ENCODE measurements at regions not wholly inside any gene's neighbourhood (a gene's known extent, or its start where the extent isn't known, plus 50 kb on each side); places are given as distances from the start of the nearest gene placed in this dataset.

- no peak for DNase-seq (ENCODE audit: low read depth, low spot score)
Observed at GRCh38 chr17:65366102-65366844, 195.2 kb downstream of the AXIN2 start.

GRCh38 chr17:65365169-65365568, 196.3 kb downstream of the AXIN2 start:
- DNase-seq (ENCODE audit: low read depth, low spot score): peak; percentile 14

DNA sequence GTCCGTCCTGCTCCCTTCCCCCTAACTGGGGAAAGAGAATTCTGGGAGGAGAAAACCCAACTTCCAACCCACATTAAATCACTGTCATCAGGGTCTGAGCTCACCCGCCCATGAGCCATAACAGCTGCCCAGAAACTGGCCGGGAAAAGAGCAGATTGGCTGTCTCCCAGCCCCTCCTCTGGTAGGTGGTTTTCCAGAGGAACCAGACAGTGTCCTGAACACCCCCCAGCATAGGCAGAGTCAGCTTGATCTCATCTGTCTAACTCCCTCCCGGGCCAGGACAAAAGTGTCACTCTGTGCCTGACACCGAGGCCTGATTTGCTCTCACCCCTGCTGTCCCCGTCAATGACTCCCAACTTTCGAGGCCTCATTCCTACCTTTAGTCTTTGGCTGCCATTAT, 197.0 kb downstream of the AXIN2 start:
- no peak for DNase-seq (ENCODE audit: low read depth, low spot score)

- DNase-seq (ENCODE audit: low read depth, low spot score): no peak
Observed at GRCh38 chr17:65362826-65363225, 198.6 kb downstream of the AXIN2 start.

GRCh38 chr17:65360961-65361552, 200.4 kb downstream of the AXIN2 start:
- no peak for DNase-seq (ENCODE audit: low read depth, low spot score)

DNA sequence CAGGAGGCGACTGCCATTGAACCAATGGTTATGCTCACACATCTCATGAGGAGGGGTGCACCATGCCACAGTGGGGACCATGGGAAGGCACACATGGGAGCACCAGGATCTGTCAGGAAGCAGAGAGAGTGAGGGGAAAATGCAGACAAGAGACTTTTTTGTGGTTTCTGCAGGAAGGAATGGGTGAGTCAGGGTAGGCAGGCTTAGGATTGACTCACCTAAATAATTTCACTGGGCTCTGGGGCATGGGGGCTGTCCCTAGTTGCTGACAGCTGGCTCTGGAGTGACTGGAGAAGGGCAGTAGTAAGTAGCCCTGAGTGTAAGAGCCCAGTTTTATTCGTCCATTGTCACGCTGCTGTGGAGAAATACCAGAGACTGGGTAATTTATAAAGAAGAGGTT, 202.4 kb downstream of the AXIN2 start:
- DNase-seq (ENCODE audit: low read depth, low spot score): peak; percentile 85

GRCh38 chr17:65356536-65356935, 204.9 kb downstream of the AXIN2 start:
- no peak for DNase-seq (ENCODE audit: low read depth, low spot score)

- DNase-seq (ENCODE audit: low read depth, low spot score): no peak
Observed at GRCh38 chr17:65355246-65355645, 206.2 kb downstream of the AXIN2 start.

GRCh38 chr17:65349916-65350315, 211.5 kb downstream of the AXIN2 start:
- no peak for DNase-seq (ENCODE audit: low read depth, low spot score)

- DNase-seq (ENCODE audit: low read depth, low spot score): peak; percentile 43
Observed at GRCh38 chr17:65346166-65346565, 209.0 kb downstream of the RGS9 start.

- DNase-seq (ENCODE audit: low read depth, low spot score): peak; percentile 56
Observed at GRCh38 chr17:65345261-65346005, 208.3 kb downstream of the RGS9 start.

DNA sequence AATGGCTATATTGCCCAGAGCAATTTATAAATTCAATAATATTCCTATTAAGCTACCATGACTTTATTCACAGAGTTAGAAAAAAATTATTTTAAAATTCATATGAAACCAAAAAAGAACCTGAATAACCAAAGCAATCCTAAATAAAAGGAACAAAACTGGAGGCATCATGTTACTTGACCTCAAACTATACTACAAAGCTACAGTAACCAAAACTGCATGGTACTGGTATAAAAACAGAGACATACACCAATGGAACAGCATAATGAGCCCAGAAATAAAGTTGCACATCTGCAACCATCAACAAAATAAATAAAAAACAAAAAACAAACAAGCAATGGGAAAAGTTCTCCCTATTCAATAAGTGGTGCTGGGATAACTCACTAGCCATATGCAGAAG, 203.2 kb downstream of the RGS9 start:
- no peak for DNase-seq (ENCODE audit: low read depth, low spot score)

DNA sequence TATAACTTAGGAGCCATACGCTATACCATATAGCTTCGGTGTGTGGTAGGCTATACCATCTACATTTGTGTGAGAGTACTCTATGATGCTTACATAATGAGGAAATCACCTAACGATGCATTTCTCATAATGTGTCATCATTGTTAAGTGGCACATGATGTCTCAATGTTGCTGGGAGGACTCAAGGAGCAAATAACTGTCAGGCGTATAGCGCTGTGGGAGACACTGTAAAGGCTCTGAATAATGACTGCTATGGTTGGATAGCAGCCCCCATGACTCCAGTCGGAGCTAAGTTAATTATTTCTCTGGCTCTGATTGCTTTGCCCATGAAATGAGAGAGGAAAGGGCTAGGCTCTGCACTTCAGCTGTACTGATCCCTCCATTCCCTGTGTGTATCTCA, 197.2 kb downstream of the RGS9 start:
- no peak for DNase-seq (ENCODE audit: low read depth, low spot score)

DNA sequence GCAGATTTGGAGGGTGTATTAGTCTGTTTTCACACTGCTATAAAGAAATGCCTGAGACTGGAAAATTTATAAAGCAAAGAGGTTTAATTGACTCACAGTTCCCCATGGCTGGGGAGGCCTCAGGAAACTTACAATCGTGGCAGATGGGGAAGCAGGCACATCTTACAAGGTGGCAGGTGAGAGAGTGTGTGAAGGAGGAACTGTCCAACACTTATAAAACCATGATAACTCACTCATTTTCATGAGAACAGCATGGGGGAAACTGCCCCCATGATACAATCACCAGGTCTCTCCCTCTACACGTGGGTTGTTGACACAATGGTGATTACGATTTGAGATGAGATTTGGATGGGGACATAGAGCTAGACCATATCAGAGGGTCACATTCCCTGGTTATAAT, 195.6 kb downstream of the RGS9 start:
- DNase-seq (ENCODE audit: low read depth, low spot score): no peak

- peak; percentile 53 for DNase-seq (ENCODE audit: low read depth, low spot score)
Observed at GRCh38 chr17:65332375-65332774, 195.2 kb downstream of the RGS9 start.

DNA sequence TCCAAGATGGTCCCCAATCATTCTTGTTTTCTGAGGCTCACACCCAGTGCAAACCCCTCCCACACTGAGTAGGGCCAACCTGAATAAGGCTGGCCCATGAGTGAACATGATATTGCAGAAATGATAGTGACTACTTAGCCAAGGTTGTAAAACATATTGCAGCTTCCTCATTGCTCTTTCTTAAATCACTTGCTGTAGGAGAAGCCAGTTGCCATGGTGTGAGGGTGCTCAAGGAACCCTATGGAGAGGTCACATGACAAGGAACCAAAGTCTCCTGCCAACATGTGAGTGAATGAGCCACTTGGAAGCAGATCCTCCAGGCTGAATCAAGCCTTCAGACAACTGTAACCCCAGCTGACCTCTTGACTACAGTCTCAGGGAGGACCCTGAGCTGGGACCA, 191.4 kb downstream of the RGS9 start:
- DNase-seq (ENCODE audit: low read depth, low spot score): no peak

GRCh38 chr17:65324611-65325342, 187.6 kb downstream of the RGS9 start:
- DNase-seq (ENCODE audit: low read depth, low spot score): no peak

DNA sequence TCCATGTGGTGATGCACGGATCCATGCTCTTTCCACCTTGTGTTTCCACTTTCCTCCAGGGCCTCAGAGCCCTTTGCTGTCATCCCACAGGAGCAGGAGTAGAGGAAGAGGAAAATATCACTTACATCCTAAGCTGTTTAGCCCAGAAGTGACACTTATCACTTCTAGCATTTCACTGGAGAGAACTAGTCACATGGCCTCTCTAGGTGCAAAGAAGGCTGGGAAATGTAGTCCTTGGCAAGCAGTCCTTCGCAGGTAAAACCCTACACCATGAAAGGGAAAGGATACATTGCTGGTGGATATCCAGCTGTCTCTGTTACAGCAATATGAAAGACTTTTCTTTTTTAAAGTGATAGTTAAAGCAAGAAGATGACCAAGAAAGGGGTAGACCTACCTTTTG, 185.9 kb downstream of the RGS9 start:
- DNase-seq (ENCODE audit: low read depth, low spot score): no peak

GRCh38 chr17:65320820-65321219, 183.7 kb downstream of the RGS9 start:
- DNase-seq (ENCODE audit: low read depth, low spot score): no peak

DNA sequence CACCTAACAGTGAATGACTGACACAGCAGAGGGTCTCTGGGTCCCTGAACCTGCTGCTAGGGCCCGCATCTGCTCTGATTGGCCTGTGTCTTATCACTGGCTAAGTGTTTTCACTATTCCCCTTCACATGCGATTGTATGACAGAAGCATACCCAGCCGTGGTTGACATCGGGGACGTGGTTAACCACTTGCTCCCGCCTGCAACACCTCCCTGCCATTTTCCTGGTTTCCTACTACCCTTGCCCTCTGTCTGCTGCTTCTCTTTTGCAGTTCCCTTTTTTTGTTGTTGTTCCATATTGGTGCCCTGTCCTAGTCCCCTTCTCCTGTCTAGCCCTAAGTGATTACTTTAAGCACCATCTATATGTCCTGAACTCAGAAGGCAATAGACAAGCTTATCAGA, 177.0 kb downstream of the RGS9 start:
- no peak for DNase-seq (ENCODE audit: low read depth, low spot score)

GRCh38 chr17:65312718-65313377, 175.7 kb downstream of the RGS9 start:
- DNase-seq (ENCODE audit: low read depth, low spot score): no peak

DNA sequence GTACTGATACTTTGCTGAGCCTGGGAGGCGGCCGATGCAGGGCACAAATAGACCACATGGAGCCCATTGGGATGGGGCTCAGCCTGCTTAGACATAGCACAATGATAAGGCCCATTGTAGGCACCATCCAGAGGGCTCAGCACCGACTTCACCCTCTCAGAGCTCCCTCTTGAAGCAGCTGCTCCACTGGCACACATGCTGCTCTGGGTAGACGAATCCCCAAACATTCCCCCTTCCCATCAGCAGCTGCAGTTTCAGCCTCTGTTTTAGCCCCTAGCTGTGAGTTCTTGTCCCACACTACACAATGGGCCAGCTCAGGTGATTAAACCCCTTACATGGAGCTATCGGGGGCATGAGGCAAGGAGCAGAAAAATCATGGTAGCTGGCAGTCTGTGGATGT, 174.1 kb downstream of the RGS9 start:
- DNase-seq (ENCODE audit: low read depth, low spot score): no peak
